Spinal cord (tissue), 9 donors: ENCODE measurements at regions not wholly inside any gene's neighbourhood (a gene's known extent, or its start where the extent isn't known, plus 50 kb on each side); places are given as distances from the start of the nearest gene placed in this dataset.

Experiments
- DNase-seq, 6 donors: peaks; one replicate each; pipeline versions ENCODE4 v3.0.0 to v3.0.0-alpha.2; 2013 to 2015; ENCODE audit warnings: low spot score in 6 of 6, low read depth in 4 of 6
- H3K27ac ChIP-seq: one replicate; pipeline ENCODE4 v1.5.1; 2013; ENCODE audit warnings: low read depth, low read length, control low read depth
- H3K27me3 ChIP-seq: one replicate; pipeline ENCODE4 v1.6.1; 2013; ENCODE audit warnings: low read length; ENCODE audit not compliant: control insufficient read depth, insufficient read depth
- H3K36me3 ChIP-seq: one replicate; pipeline ENCODE4 v1.6.1; 2013; ENCODE audit warnings: low read length; ENCODE audit not compliant: control insufficient read depth, insufficient read depth
- H3K4me1 ChIP-seq: one replicate; pipeline ENCODE4 v1.6.1; 2013; ENCODE audit warnings: low read length; ENCODE audit not compliant: control insufficient read depth, insufficient read depth
- H3K4me3 ChIP-seq: one replicate; pipeline ENCODE4 v1.5.1; 2013; ENCODE audit warnings: low read depth, low read length, control low read depth
- H3K9me3 ChIP-seq: one replicate; pipeline ENCODE4 v1.6.1; 2013; ENCODE audit warnings: low read length; ENCODE audit not compliant: control insufficient read depth, insufficient read depth
- WGBS: methylation state at CpG from one replicate; pipeline ENCODE4 v1.1.5; 2013; ENCODE audit warnings: missing lambda C conversion rate; ENCODE audit not compliant: insufficient coverage; 5-methylcytosine and 5-hydroxymethylcytosine counted together
- donor health status: healthy.

- H3K9me3 ChIP-seq = peaks cover 7% of the 10 kb centered on the region
- WGBS = 91% methylated on average over 7 of the region's 11 CpGs
- no peak overlapping the region for H3K27ac ChIP-seq
- H3K36me3 ChIP-seq = no peaks in the 10 kb centered on the region
- H3K4me1 ChIP-seq = no peaks in the 10 kb centered on the region
- H3K4me3 ChIP-seq = no peak overlapping the region
- H3K27me3 ChIP-seq = no peaks in the 10 kb centered on the region
- no peak for DNase-seq
These were observed 256.9 kb downstream of the GPATCH2 start for GRCh38 chr1:217373761-217374701.

GRCh38 chr1:217372049-217372970 lies 258.6 kb downstream of the GPATCH2 start:
- no peaks in the 10 kb centered on the region for H3K4me1 ChIP-seq
- 92% methylated on average over 7 of the region's 7 CpGs for WGBS
- H3K9me3 ChIP-seq = peaks cover 7% of the 10 kb centered on the region

GRCh38 chr1:217370757-217371156 lies 260.1 kb downstream of the GPATCH2 start:
- no peaks in the 10 kb centered on the region for H3K27me3 ChIP-seq
- no peaks in the 10 kb centered on the region for H3K36me3 ChIP-seq
- no peak overlapping the region for H3K4me3 ChIP-seq
- DNase-seq = no peak
- no peak overlapping the region for H3K27ac ChIP-seq
- H3K4me1 ChIP-seq = no peaks in the 10 kb centered on the region
- peaks cover 7% of the 10 kb centered on the region for H3K9me3 ChIP-seq
- WGBS = 98% methylated on average over 9 of the region's 10 CpGs

More at GRCh38 chr1:217372049-217372970, 258.6 kb downstream of the GPATCH2 start:
- Histone ChIP-seq H3K36me3 (no peaks in the 10 kb centered on the region), H3K4me3 (no peak overlapping the region), H3K27me3 (no peaks in the 10 kb centered on the region), H3K27ac (no peak overlapping the region)
- no peak for DNase-seq

- H3K4me1 ChIP-seq = no peaks in the 10 kb centered on the region
- H3K36me3 ChIP-seq = no peaks in the 10 kb centered on the region
- no peak overlapping the region for H3K4me3 ChIP-seq
- peaks cover 7% of the 10 kb centered on the region for H3K9me3 ChIP-seq
- WGBS = 100% methylated on average over 7 of the region's 9 CpGs
- no peaks in the 10 kb centered on the region for H3K27me3 ChIP-seq
- no peak overlapping the region for H3K27ac ChIP-seq
- DNase-seq = no peak
These were observed 260.8 kb downstream of the GPATCH2 start for GRCh38 chr1:217369996-217370551.

GRCh38 chr1:217369271-217369981 lies 261.5 kb downstream of the GPATCH2 start:
- Histone ChIP-seq H3K4me1 (no peaks in the 10 kb centered on the region), H3K9me3 (peaks cover 7% of the 10 kb centered on the region), H3K27ac (no peak overlapping the region), H3K36me3 (no peaks in the 10 kb centered on the region), H3K27me3 (no peaks in the 10 kb centered on the region), H3K4me3 (no peak overlapping the region)
- 45% methylated on average over 5 of the region's 8 CpGs for WGBS
- no peak for DNase-seq

GRCh38 chr1:217364220-217364619 lies 266.7 kb downstream of the GPATCH2 start:
- Histone ChIP-seq H3K27me3 (no peaks in the 10 kb centered on the region), H3K4me3 (no peak overlapping the region), H3K27ac (no peak overlapping the region), H3K9me3 (no peaks in the 10 kb centered on the region), H3K4me1 (no peaks in the 10 kb centered on the region), H3K36me3 (no peaks in the 10 kb centered on the region)
- WGBS = 81% methylated on average over 2 of the region's 3 CpGs
- DNase-seq = no peak

GRCh38 chr1:217363319-217363718 lies 267.6 kb downstream of the GPATCH2 start:
- no peak overlapping the region for H3K27ac ChIP-seq
- 91% methylated on average over 4 of the region's 4 CpGs for WGBS
- no peaks in the 10 kb centered on the region for H3K4me1 ChIP-seq
- H3K36me3 ChIP-seq = no peaks in the 10 kb centered on the region
- H3K4me3 ChIP-seq = no peak overlapping the region
- H3K9me3 ChIP-seq = no peaks in the 10 kb centered on the region
- DNase-seq = no peak
- no peaks in the 10 kb centered on the region for H3K27me3 ChIP-seq

- H3K4me1 ChIP-seq = no peaks in the 10 kb centered on the region
- no peak overlapping the region for H3K4me3 ChIP-seq
- H3K9me3 ChIP-seq = no peaks in the 10 kb centered on the region
- no peaks in the 10 kb centered on the region for H3K36me3 ChIP-seq
- no peaks in the 10 kb centered on the region for H3K27me3 ChIP-seq
- DNase-seq = no peak
- WGBS = 100% methylated on average over 2 of the region's 4 CpGs
- no peak overlapping the region for H3K27ac ChIP-seq
These were observed 270.4 kb downstream of the GPATCH2 start for GRCh38 chr1:217360510-217360909.

- H3K4me1 ChIP-seq = no peaks in the 10 kb centered on the region
- no peak overlapping the region for H3K4me3 ChIP-seq
These were observed 276.0 kb downstream of the GPATCH2 start for GRCh38 chr1:217354895-217355294.

More at GRCh38 chr1:217354895-217355294, 276.0 kb downstream of the GPATCH2 start:
- no peaks in the 10 kb centered on the region for H3K27me3 ChIP-seq
- no peaks in the 10 kb centered on the region for H3K36me3 ChIP-seq
- no peak for DNase-seq
- WGBS = 0% methylated on average over 1 of the region's 3 CpGs
- H3K27ac ChIP-seq = no peak overlapping the region
- no peaks in the 10 kb centered on the region for H3K9me3 ChIP-seq
